ENCODE measurements at regions not wholly inside any gene's neighbourhood (a gene's known extent, or its start where the extent isn't known, plus 50 kb on each side); places are given as distances from the start of the nearest gene placed in this dataset.
A peak's percentile ranks its signal among the peaks of the same experiment; 100 is the strongest.

GRCh38 chr5:178808886-178809285 lies 50.9 kb upstream of the ZNF354B start:
- Mint-ChIP-seq H3K27ac (no peak overlapping the region), H3K36me3 (ENCODE audit: low read depth) (no peaks in the 10 kb centered on the region), H3K4me1 (no peaks in the 10 kb centered on the region), H3K9me3 (peaks cover 1% of the 10 kb centered on the region), H3K27me3 (ENCODE audit: insufficient read depth) (no peaks in the 10 kb centered on the region), H3K4me3 (no peak overlapping the region)
- H3K4me3 ChIP-seq (ENCODE audit: low read length): no peak overlapping the region
- WGBS, 2 experiments (ENCODE audit: insufficient coverage in 1 of 2, insufficient read length in 1 of 2): 65 to 85% methylated on average over 2 to 5 of the region's 5 CpGs
- no peaks in the 10 kb centered on the region for H3K4me1 ChIP-seq (ENCODE audit: control insufficient read depth, insufficient read depth, low read length)
- H3K9me3 ChIP-seq (ENCODE audit: control insufficient read depth, low read length): peaks cover 26% of the 10 kb centered on the region
- H3K9ac ChIP-seq (ENCODE audit: extremely low read depth, low read length, poor library complexity, severe bottlenecking): no peak overlapping the region
- peak; percentile 1 for DNase-seq
- H3K36me3 ChIP-seq (ENCODE audit: control insufficient read depth, insufficient read depth, low read length): no peaks in the 10 kb centered on the region
- no peak overlapping the region for H3K27ac ChIP-seq (ENCODE audit: low read depth, low read length)
- H3K27me3 ChIP-seq (ENCODE audit: control insufficient read depth, insufficient read depth, low read length, poor library complexity, severe bottlenecking): no peaks in the 10 kb centered on the region
- no peak for TF ChIP-seq CTCF (conservative IDR thresholded peaks at IDR 0.05)

GRCh38 chr5:178801021-178801420 lies 58.7 kb upstream of the ZNF354B start:
- WGBS, 2 experiments (ENCODE audit: insufficient coverage in 1 of 2, insufficient read length in 1 of 2): 79% methylated on average over 5 of the region's 5 CpGs; no CpG with 5 or more reads in 1 of the 2 experiments
- H3K27me3 Mint-ChIP-seq (ENCODE audit: insufficient read depth): peaks cover 3% of the 10 kb centered on the region
- DNase-seq: peak; percentile 22
- no peak overlapping the region for H3K4me3 Mint-ChIP-seq
- H3K4me1 ChIP-seq (ENCODE audit: control insufficient read depth, insufficient read depth, low read length): no peaks in the 10 kb centered on the region
- no peak overlapping the region for H3K27ac Mint-ChIP-seq
- H3K9me3 ChIP-seq (ENCODE audit: control insufficient read depth, low read length): peaks cover 8% of the 10 kb centered on the region
- H3K36me3 ChIP-seq (ENCODE audit: control insufficient read depth, insufficient read depth, low read length): no peaks in the 10 kb centered on the region
- no peak overlapping the region for H3K9ac ChIP-seq (ENCODE audit: extremely low read depth, low read length, poor library complexity, severe bottlenecking)
- no peak for TF ChIP-seq CTCF (conservative IDR thresholded peaks at IDR 0.05)
- H3K36me3 Mint-ChIP-seq (ENCODE audit: low read depth): no peaks in the 10 kb centered on the region
- H3K4me3 ChIP-seq (ENCODE audit: low read length): no peak overlapping the region
- no peaks in the 10 kb centered on the region for H3K27me3 ChIP-seq (ENCODE audit: control insufficient read depth, insufficient read depth, low read length, poor library complexity, severe bottlenecking)
- H3K9me3 Mint-ChIP-seq: peaks cover 9% of the 10 kb centered on the region
- H3K4me1 Mint-ChIP-seq: no peaks in the 10 kb centered on the region
- H3K27ac ChIP-seq (ENCODE audit: low read depth, low read length): no peak overlapping the region

- Histone ChIP-seq H3K9ac (ENCODE audit: extremely low read depth, low read length, poor library complexity, severe bottlenecking) (no peak overlapping the region), H3K4me1 (ENCODE audit: control insufficient read depth, insufficient read depth, low read length) (no peaks in the 10 kb centered on the region), H3K4me3 (ENCODE audit: low read length) (no peak overlapping the region), H3K27ac (ENCODE audit: low read depth, low read length) (no peak overlapping the region), H3K36me3 (ENCODE audit: control insufficient read depth, insufficient read depth, low read length) (no peaks in the 10 kb centered on the region), H3K9me3 (ENCODE audit: control insufficient read depth, low read length) (no peaks in the 10 kb centered on the region), H3K27me3 (ENCODE audit: control insufficient read depth, insufficient read depth, low read length, poor library complexity, severe bottlenecking) (no peaks in the 10 kb centered on the region)
- no peaks in the 10 kb centered on the region for H3K36me3 Mint-ChIP-seq (ENCODE audit: low read depth)
- peaks cover 6% of the 10 kb centered on the region for H3K9me3 Mint-ChIP-seq
- peak; percentile 8 for DNase-seq
- H3K4me1 Mint-ChIP-seq: no peaks in the 10 kb centered on the region
- H3K27ac Mint-ChIP-seq: no peak overlapping the region
- H3K27me3 Mint-ChIP-seq (ENCODE audit: insufficient read depth): peaks cover 5% of the 10 kb centered on the region
- no peak overlapping the region for H3K4me3 Mint-ChIP-seq
- WGBS, 2 experiments (ENCODE audit: insufficient coverage in 1 of 2, insufficient read length in 1 of 2): 85 to 92% methylated on average over 8 to 19 of the region's 19 CpGs
- no peak for TF ChIP-seq CTCF (conservative IDR thresholded peaks at IDR 0.05)
These were observed 62.0 kb upstream of the ZNF354B start for GRCh38 chr5:178797546-178798440.

Measured in endodermal cell (in vitro differentiated cells).